ENCODE measurements at regions not wholly inside any gene's neighbourhood (a gene's known extent, or its start where the extent isn't known, plus 50 kb on each side); places are given as distances from the start of the nearest gene placed in this dataset.

- peaks cover 10% of the 10 kb centered on the region for H3K27me3 Mint-ChIP-seq (ENCODE audit: insufficient read depth, unreplicated experiment)
- ChIA-PET POLR2A (no interaction called here), CTCF (interaction anchor here (0.6 kb wide), 1 partner anchor 313 kb away, joined by 3 read pairs; no protein-coding TSS in a partner anchor)
- no TSS peak for BruUV-seq (replicated peaks)
- no peaks in the 10 kb centered on the region for H3K36me3 Mint-ChIP-seq (ENCODE audit: insufficient read depth, unreplicated experiment)
- no peak for TF ChIP-seq CTCF (IDR thresholded peaks at IDR 0.05; ENCODE audit: insufficient read depth in 1 of 2, low read depth in 1 of 2, low read length in 1 of 2, severe bottlenecking in 1 of 2, unreplicated experiment in 1 of 2)
- H3K4me3 ChIP-seq (ENCODE audit: low read depth, low read length) = peak overlapping the region; percentile 39
- H3K4me1 ChIP-seq = no peaks in the 10 kb centered on the region
- intact Hi-C loops (cut with micrococcal nuclease; ENCODE audit: unreplicated experiment) = no loop called here
- no peaks in the 10 kb centered on the region for H3K36me3 ChIP-seq (ENCODE audit: control insufficient read depth, insufficient read depth, low read length)
- no peaks in the 10 kb centered on the region for H3K9me3 Mint-ChIP-seq (ENCODE audit: unreplicated experiment)
- no peak overlapping the region for H3K27ac Mint-ChIP-seq (ENCODE audit: unreplicated experiment)
- H3K4me3 Mint-ChIP-seq (ENCODE audit: unreplicated experiment) = peak overlapping the region; percentile 74
- H3K4me1 Mint-ChIP-seq (ENCODE audit: low read depth, unreplicated experiment) = no peaks in the 10 kb centered on the region
- peaks cover 1% of the 10 kb centered on the region; the same call in 1 of the 2 replicates for H3K27me3 ChIP-seq (replicated peaks; ENCODE audit: control insufficient read depth, insufficient read depth, low read length)
- no peak for DNase-seq
- no peaks in the 10 kb centered on the region; the same call in 1 of the 2 replicates for H3K9me3 ChIP-seq
Observed at GRCh38 chr3:43893727-43894126, 203.0 kb downstream of the ABHD5 start.

DNA sequence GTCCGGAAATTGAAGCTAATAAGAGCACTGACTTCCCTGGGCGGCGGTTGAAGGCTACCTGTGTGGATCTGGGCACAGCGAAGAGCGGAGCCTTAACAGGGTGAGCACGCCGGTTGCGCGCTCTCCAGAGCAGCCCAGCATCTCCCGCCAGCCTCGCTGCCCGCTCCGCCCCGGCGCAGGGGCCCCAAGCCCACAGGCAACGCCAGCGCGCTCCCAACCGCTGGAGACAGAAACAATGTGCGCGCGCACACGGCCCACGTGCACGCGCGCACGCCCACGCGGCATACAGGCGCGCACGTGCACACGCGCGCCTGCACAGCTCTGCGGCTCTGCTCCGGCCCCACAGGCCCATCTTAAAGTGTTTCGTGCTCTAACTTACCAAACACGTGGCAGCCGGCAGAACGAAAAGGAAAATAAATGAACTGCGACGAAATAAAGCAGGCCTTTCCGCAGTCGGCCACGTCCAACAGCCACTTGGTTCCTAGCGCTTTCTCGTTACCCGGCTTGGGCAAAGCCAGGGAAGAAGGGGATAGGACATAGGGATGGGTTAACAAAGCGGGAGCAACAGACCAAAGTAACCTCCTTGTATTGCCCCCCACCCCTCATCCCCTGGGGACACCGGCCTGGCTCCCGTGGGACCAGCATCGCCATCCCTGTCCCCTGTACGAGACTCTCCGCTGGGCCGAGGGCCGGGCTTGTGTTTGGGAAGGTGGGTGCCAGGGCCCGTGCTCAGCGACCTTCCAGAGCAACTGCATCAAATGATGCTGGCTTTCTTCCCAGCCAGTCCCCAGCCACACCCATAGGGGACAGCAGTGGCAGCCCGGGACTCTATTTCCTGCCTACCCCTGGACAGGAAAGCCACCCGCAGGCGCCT is 203.7 kb downstream of the ABHD5 start:
- ChIA-PET POLR2A (no interaction called here), CTCF (no interaction called here)
- Mint-ChIP-seq H3K36me3 (ENCODE audit: insufficient read depth, unreplicated experiment) (no peaks in the 10 kb centered on the region), H3K27me3 (ENCODE audit: insufficient read depth, unreplicated experiment) (peaks cover 12% of the 10 kb centered on the region), H3K4me3 (ENCODE audit: unreplicated experiment) (peak overlapping the region; percentile 74), H3K27ac (ENCODE audit: unreplicated experiment) (no peak overlapping the region), H3K4me1 (ENCODE audit: low read depth, unreplicated experiment) (no peaks in the 10 kb centered on the region), H3K9me3 (ENCODE audit: unreplicated experiment) (no peaks in the 10 kb centered on the region)
- no peaks in the 10 kb centered on the region for H3K36me3 ChIP-seq (ENCODE audit: control insufficient read depth, insufficient read depth, low read length)
- H3K9me3 ChIP-seq = no peaks in the 10 kb centered on the region; the same call in 1 of the 2 replicates
- peak; percentile 61 to 65 for DNase-seq
- H3K4me1 ChIP-seq = no peaks in the 10 kb centered on the region
- H3K27me3 ChIP-seq (replicated peaks; ENCODE audit: control insufficient read depth, insufficient read depth, low read length) = peaks cover 1% of the 10 kb centered on the region; the same call in 1 of the 2 replicates
- BruUV-seq (replicated peaks) = no TSS peak
- intact Hi-C loops (cut with micrococcal nuclease; ENCODE audit: unreplicated experiment) = no loop called here
- TF ChIP-seq CTCF (IDR thresholded peaks at IDR 0.05; ENCODE audit: insufficient read depth in 1 of 2, low read depth in 1 of 2, low read length in 1 of 2, severe bottlenecking in 1 of 2, unreplicated experiment in 1 of 2) = no peak
- H3K4me3 ChIP-seq (ENCODE audit: low read depth, low read length) = peak overlapping the region; percentile 39

DNA sequence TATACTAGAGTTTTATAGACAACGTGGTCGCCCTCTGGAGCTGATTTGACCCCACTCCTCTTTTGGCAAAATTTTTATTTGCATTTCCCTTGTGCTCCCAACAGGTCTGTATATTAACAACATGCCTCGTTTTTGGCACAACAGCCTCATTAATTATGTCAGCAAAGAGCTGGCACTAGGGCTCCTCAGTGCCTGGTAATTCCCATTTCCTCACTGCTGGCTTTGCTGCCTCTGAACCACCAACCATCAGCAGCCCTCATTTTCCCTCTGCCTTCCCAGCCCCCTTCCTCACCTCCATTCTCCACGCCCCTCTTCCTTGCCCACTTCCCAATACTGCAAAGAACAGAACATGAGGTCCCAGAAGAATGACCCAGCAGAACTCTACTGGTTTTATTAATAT is 204.8 kb downstream of the ABHD5 start:
- intact Hi-C loops (cut with micrococcal nuclease; ENCODE audit: unreplicated experiment) = no loop called here
- Mint-ChIP-seq H3K27me3 (ENCODE audit: insufficient read depth, unreplicated experiment) (peaks cover 17% of the 10 kb centered on the region), H3K27ac (ENCODE audit: unreplicated experiment) (no peak overlapping the region), H3K4me3 (ENCODE audit: unreplicated experiment) (no peak overlapping the region), H3K4me1 (ENCODE audit: low read depth, unreplicated experiment) (no peaks in the 10 kb centered on the region), H3K9me3 (ENCODE audit: unreplicated experiment) (no peaks in the 10 kb centered on the region), H3K36me3 (ENCODE audit: insufficient read depth, unreplicated experiment) (no peaks in the 10 kb centered on the region)
- BruUV-seq (replicated peaks) = no TSS peak
- no peak for TF ChIP-seq CTCF (IDR thresholded peaks at IDR 0.05; ENCODE audit: insufficient read depth in 1 of 2, low read depth in 1 of 2, low read length in 1 of 2, severe bottlenecking in 1 of 2, unreplicated experiment in 1 of 2)
- Histone ChIP-seq H3K27me3 (replicated peaks; ENCODE audit: control insufficient read depth, insufficient read depth, low read length) (no peaks in the 10 kb centered on the region), H3K36me3 (ENCODE audit: control insufficient read depth, insufficient read depth, low read length) (no peaks in the 10 kb centered on the region), H3K4me1 (no peaks in the 10 kb centered on the region), H3K4me3 (ENCODE audit: low read depth, low read length) (no peak overlapping the region), H3K9me3 (no peaks in the 10 kb centered on the region; the same call in 1 of the 2 replicates)
- CTCF ChIA-PET = no interaction called here
- DNase-seq = no peak
- POLR2A ChIA-PET = no interaction called here

Data from Caco-2 (cell line).